AG04449 (cell line): ENCODE measurements at regions not wholly inside any gene's neighbourhood (a gene's known extent, or its start where the extent isn't known, plus 50 kb on each side); places are given as distances from the start of the nearest gene placed in this dataset.

Experiments used
- CTCF ChIA-PET: fragments of 350-600 bp; formaldehyde crosslinking; extraction: SDS; loops from one replicate; lab custom pipeline; 2021; ENCODE audit warnings: antibody characterized with exemption; lab: Yijun Ruan, JAX
- POLR2A ChIA-PET: fragments of 400-600, 350-600 bp; formaldehyde crosslinking; extraction: SDS; loops from one replicate; lab custom pipeline; 2020; ENCODE audit warnings: antibody characterized with exemption, inconsistent platforms; lab: Yijun Ruan, JAX
- DNase-seq: peaks from one replicate; pipeline ENCODE4 v3.0.0-alpha.2; 2010; ENCODE audit warnings: low read depth, low spot score
- H3K4me3 ChIP-seq: 2 replicates; pipeline ENCODE4 v1.5.1; 2011; ENCODE audit warnings: low read depth, mild to moderate bottlenecking, control low read depth, low read length
- CTCF ChIP-seq: IDR thresholded peaks from one replicate; pipeline ENCODE4 v1.5.1; 2011; ENCODE audit warnings: mild to moderate bottlenecking, moderate library complexity, low read length, control low read depth, inconsistent platforms; ENCODE audit not compliant: insufficient read depth; ENCODE audit errors: missing control alignments

GRCh38 chr15:31483053-31483985, 156.7 kb downstream of the KLF13 start:
- TF ChIP-seq CTCF = no peak
- POLR2A ChIA-PET = no interaction called here
- H3K4me3 ChIP-seq = peak overlapping the region; percentile 12
- CTCF ChIA-PET = interaction anchor here (1.3 to 1.7 kb wide), 4 partner anchors 10 to 354 kb away, joined by 3 to 6 read pairs (median 4); no protein-coding TSS in a partner anchor
- DNase-seq = no peak

- no peak for DNase-seq
- POLR2A ChIA-PET = no interaction called here
- CTCF ChIA-PET = interaction anchor here (0.7 to 1.7 kb wide), 2 partner anchors 152 to 355 kb away, joined by 3 to 4 read pairs; no protein-coding TSS in a partner anchor
- H3K4me3 ChIP-seq = no peak overlapping the region
- no peak for TF ChIP-seq CTCF
Observed at GRCh38 chr15:31483986-31484951, 157.6 kb downstream of the KLF13 start.

GRCh38 chr15:31484986-31485385, 158.4 kb downstream of the KLF13 start:
- TF ChIP-seq CTCF = no peak
- ChIA-PET POLR2A (no interaction called here), CTCF (no interaction called here)
- no peak overlapping the region for H3K4me3 ChIP-seq
- DNase-seq = no peak

- no peak overlapping the region for H3K4me3 ChIP-seq
- no peak for DNase-seq
- POLR2A ChIA-PET = no interaction called here
- CTCF ChIA-PET = interaction anchor here (6.4 kb wide), 3 partner anchors 47 to 284 kb away, joined by 68 to 168 read pairs (median 104); no protein-coding TSS in a partner anchor
- no peak for TF ChIP-seq CTCF
Observed at GRCh38 chr15:31485431-31485830, 158.8 kb downstream of the KLF13 start.

GRCh38 chr15:31485911-31486461, 159.4 kb downstream of the KLF13 start:
- CTCF ChIA-PET = interaction anchor here (3.2 to 9.5 kb wide), 6 partner anchors 10 to 284 kb away, joined by 12 to 168 read pairs (median 86); no protein-coding TSS in a partner anchor
- TF ChIP-seq CTCF = no peak
- no peak overlapping the region for H3K4me3 ChIP-seq
- no peak for DNase-seq
- POLR2A ChIA-PET = no interaction called here
